Bronchial epithelial cell (primary cell): ENCODE measurements at regions not wholly inside any gene's neighbourhood (a gene's known extent, or its start where the extent isn't known, plus 50 kb on each side); places are given as distances from the start of the nearest gene placed in this dataset.

Experiments used
- DNase-seq: peaks from one replicate; pipeline ENCODE4 v3.0.0-alpha.2; 2010; ENCODE audit warnings: low read depth
- FAIRE-seq: peaks from 2 replicates; lab custom pipeline; 2011; peaks lifted over from hg19 to GRCh38; lab: Jason Lieb, UNC
- H3K27me3 ChIP-seq: 2 replicates; pipeline ENCODE4 v1.5.1; 2011; ENCODE audit warnings: low read length; ENCODE audit not compliant: control insufficient read depth, insufficient read depth
- H3K36me3 ChIP-seq: 2 replicates; pipeline ENCODE4 v1.5.1; 2011; ENCODE audit warnings: low read length; ENCODE audit not compliant: control insufficient read depth, insufficient read depth
- H3K4me3 ChIP-seq: 2 replicates; pipeline ENCODE4 v1.5.1; 2011; ENCODE audit warnings: mild to moderate bottlenecking, low read depth, low read length, control low read depth
- TF ChIP-seq, protein P1 (sequence below): IDR thresholded peaks from 2 replicates; pipeline ENCODE4 v1.5.1; 2011; ENCODE audit warnings: mild to moderate bottlenecking, moderate library complexity, low read length, control low read depth, inconsistent platforms; ENCODE audit not compliant: insufficient read depth, severe bottlenecking

- no peak for FAIRE-seq
- no peak overlapping the region for H3K4me3 ChIP-seq
- TF ChIP-seq, protein P1, sequence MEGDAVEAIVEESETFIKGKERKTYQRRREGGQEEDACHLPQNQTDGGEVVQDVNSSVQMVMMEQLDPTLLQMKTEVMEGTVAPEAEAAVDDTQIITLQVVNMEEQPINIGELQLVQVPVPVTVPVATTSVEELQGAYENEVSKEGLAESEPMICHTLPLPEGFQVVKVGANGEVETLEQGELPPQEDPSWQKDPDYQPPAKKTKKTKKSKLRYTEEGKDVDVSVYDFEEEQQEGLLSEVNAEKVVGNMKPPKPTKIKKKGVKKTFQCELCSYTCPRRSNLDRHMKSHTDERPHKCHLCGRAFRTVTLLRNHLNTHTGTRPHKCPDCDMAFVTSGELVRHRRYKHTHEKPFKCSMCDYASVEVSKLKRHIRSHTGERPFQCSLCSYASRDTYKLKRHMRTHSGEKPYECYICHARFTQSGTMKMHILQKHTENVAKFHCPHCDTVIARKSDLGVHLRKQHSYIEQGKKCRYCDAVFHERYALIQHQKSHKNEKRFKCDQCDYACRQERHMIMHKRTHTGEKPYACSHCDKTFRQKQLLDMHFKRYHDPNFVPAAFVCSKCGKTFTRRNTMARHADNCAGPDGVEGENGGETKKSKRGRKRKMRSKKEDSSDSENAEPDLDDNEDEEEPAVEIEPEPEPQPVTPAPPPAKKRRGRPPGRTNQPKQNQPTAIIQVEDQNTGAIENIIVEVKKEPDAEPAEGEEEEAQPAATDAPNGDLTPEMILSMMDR: no peak
- no peaks in the 10 kb centered on the region for H3K36me3 ChIP-seq
- DNase-seq: no peak
- H3K27me3 ChIP-seq: no peaks in the 10 kb centered on the region
Observed at GRCh38 chr3:106227068-106227467, 358.3 kb upstream of the CBLB start.

DNA sequence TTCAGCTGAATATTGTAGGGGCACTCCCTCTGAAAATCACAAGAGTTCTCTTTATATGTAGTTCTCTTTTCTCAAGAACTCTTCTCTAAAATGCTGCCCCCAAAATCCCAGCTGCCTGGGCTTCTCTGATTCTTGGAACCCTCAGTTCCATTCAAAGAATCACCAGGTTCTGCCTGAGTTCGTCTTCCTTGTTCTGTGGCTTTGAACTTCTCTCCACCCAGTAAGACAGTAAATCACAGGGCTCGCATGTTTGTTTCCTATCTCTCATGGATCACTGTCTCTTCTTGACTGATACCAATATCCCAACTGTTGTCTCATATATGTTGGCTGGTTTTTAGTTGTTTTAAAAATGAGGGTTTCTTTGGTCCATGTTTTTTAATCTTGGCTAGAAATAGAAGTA is 359.5 kb upstream of the CBLB start:
- no peak for FAIRE-seq
- Histone ChIP-seq H3K4me3 (no peak overlapping the region), H3K36me3 (no peaks in the 10 kb centered on the region), H3K27me3 (no peaks in the 10 kb centered on the region)
- DNase-seq: no peak
- TF ChIP-seq, protein P1: no peak

DNA sequence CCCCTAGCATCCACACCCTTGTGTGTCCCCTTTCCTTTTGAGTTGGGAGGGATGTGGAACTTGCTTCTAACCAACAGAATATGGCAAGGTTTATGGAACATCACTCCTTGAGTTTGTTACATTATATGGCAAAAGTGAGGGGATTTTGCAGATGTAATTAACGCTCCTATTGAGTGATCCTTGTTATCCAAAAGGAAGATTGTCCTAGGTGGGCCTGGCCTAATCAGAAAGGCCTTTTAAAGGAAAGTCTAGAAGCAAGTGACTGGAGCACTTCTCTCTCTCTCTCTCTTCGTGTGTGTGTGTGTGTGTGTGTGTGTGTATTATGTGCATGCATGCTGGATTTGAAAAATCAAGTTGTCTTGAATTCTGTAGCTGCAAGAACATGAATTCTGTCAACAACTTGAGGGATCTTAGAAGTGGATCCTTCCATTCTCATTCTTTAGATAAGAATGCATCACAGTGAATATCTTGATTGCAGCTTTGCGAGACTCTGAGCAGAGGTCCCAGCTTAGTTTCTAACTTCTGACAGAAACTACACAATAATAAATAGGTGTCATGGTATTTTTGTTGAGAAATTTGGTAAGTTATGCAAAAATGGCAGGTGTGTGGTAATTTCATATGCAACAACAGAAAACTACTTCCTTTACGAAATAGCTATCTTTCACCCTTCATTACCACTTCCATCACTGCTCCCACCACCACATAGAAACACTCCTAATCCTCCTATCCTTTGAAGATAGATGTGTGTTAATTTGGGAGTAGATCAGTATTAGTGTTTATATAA is 360.9 kb upstream of the CBLB start:
- no peak for DNase-seq

DNA sequence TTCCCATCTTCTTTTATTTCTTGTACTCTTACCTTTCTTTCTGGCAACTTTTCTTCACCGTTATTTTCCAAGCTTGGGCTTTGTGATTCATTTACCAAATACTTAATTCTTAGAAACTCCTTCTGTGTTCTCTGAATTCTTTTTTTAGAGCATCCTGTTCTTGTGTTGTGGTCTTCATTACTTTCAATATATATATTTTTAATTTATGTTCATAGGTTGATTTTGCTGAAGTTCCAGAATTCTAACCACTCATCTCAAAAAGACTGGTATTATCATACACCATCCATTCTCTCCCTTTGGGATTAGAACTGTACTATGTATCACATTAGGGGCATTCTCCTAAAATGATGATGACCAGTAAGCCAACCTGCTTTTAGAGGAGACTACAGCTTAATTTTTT is 362.3 kb upstream of the CBLB start:
- H3K27me3 ChIP-seq: no peaks in the 10 kb centered on the region
- TF ChIP-seq, protein P1: no peak
- DNase-seq (no peak), FAIRE-seq (no peak)
- H3K4me3 ChIP-seq: no peak overlapping the region
- H3K36me3 ChIP-seq: no peaks in the 10 kb centered on the region

More for the DNA sequence above, 360.9 kb upstream of the CBLB start:
- Histone ChIP-seq H3K4me3 (no peak overlapping the region), H3K27me3 (no peaks in the 10 kb centered on the region), H3K36me3 (no peaks in the 10 kb centered on the region)
- TF ChIP-seq, protein P1: no peak
- FAIRE-seq: no peak

DNA sequence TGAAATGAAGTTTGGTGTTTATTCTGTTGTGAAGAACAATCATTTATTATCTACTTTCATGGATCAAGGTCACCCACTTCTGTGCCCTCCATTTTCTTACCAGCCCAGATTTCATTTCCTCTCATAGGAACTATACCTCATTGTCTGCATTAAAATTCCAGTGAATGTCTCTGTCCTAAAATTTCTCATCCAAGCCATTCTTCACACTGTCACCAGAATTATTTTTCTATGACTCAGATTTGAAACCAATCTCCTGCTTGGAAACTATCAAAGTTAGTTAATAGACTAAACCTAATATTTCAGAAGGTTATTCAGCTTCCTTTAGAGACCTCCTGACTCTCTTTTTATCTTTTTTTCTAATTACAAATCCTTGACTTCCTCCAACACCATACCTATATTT is 364.1 kb upstream of the CBLB start:
- TF ChIP-seq, protein P1: no peak
- H3K27me3 ChIP-seq: no peaks in the 10 kb centered on the region
- FAIRE-seq (no peak), DNase-seq (no peak)
- no peak overlapping the region for H3K4me3 ChIP-seq
- H3K36me3 ChIP-seq: no peaks in the 10 kb centered on the region
